Vagina (tissue), 2 donors: ENCODE measurements at regions not wholly inside any gene's neighbourhood (a gene's known extent, or its start where the extent isn't known, plus 50 kb on each side); places are given as distances from the start of the nearest gene placed in this dataset.

Source experiments
- DNase-seq, 2 donors: peaks; one replicate each; pipeline ENCODE4 v3.0.0-alpha.2; 2017; ENCODE audit errors: extremely low spot score in 2 of 2
- H3K27ac ChIP-seq: fragments of 200-600 bp; sonication (generic); one replicate; pipeline ENCODE4 v1.5.1; 2019
- H3K27me3 ChIP-seq: fragments of 200-600 bp; sonication (generic); one replicate; pipeline ENCODE4 v1.5.1; 2019
- H3K36me3 ChIP-seq, 2 donors: fragments of 200-600 bp; sonication (generic); one replicate each; pipeline ENCODE4 v1.5.1; 2017 to 2019
- H3K4me1 ChIP-seq: fragments of 200-600 bp; sonication (generic); one replicate; pipeline ENCODE4 v1.5.1; 2019
- H3K4me3 ChIP-seq, 2 donors: fragments of 200-600 bp; sonication (generic); 1 replicate in 1 of 2; 2 replicates in 1 of 2; pipeline ENCODE4 v1.5.1; 2016 to 2019
- H3K9me3 ChIP-seq: fragments of 200-600 bp; sonication (generic); one replicate; pipeline ENCODE4 v1.5.1; 2019
- POLR2A ChIP-seq, 2 donors: fragments of 450-650 bp; IDR thresholded peaks; one replicate each; pipeline ENCODE4 v1.6.1; 2017; ENCODE audit warnings: antibody characterized with exemption in 2 of 2, mild to moderate bottlenecking in 2 of 2, moderate library complexity in 2 of 2
- POLR2AphosphoS5 ChIP-seq, 2 donors: sonication (generic); formaldehyde crosslinking; IDR thresholded peaks; one replicate each; pipeline ENCODE4 v1.9.0; 2017; ENCODE audit warnings: antibody characterized with exemption in 2 of 2, mild to moderate bottlenecking in 2 of 2, low read depth in 1 of 2; ENCODE audit not compliant: insufficient read depth in 1 of 2
- intact Hi-C: fragments of 100-400 bp; cut with DNase I; formaldehyde crosslinking; loops from one replicate; pipeline ENCODE4 v1.15.1; 2023
- TF ChIP-seq, protein P1 (sequence below), 3 experiments: fragments of 450-650 bp in 2 of 3; fragments of 200-600 bp in 1 of 3; sonication (generic) in 1 of 3; IDR thresholded peaks; one replicate each; pipeline ENCODE4 v1.5.1; 2017 to 2019; ENCODE audit warnings: antibody characterized with exemption in 3 of 3, mild to moderate bottlenecking in 2 of 3, moderate library complexity in 2 of 3

DNA sequence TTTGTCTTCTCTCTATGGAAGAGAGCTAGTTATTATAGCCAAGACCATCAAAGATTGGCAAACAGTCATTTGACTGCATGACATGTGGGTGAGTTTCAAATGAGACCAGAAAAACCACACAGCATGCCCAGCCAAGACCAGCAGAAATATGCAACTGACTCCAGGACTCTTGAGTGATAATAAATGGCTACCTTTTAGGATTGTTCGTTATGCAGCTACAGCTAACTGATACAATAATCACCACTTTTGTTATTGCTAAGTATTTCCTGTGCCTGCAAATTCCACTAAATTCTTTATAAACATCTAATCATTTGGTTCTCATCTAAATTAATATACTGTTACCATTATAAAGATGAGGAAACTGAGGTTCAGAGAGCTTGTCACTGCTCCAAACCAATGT is 528.4 kb upstream of the TBX3 start:
- intact Hi-C loops = no loop called here
- Histone ChIP-seq H3K27me3 (no peaks in the 10 kb centered on the region), H3K4me1 (peaks cover 14% of the 10 kb centered on the region), H3K4me3 (no peak overlapping the region), H3K36me3 (no peaks in the 10 kb centered on the region), H3K9me3 (no peaks in the 10 kb centered on the region), H3K27ac (no peak overlapping the region)
- no peak for DNase-seq
- TF ChIP-seq POLR2AphosphoS5 (IDR thresholded peaks at IDR 0.05; ENCODE audit: insufficient read depth in 1 of 2, low read depth in 1 of 2) (no peak), POLR2A (IDR thresholded peaks at IDR 0.05) (no peak)
- TF ChIP-seq, protein P1, sequence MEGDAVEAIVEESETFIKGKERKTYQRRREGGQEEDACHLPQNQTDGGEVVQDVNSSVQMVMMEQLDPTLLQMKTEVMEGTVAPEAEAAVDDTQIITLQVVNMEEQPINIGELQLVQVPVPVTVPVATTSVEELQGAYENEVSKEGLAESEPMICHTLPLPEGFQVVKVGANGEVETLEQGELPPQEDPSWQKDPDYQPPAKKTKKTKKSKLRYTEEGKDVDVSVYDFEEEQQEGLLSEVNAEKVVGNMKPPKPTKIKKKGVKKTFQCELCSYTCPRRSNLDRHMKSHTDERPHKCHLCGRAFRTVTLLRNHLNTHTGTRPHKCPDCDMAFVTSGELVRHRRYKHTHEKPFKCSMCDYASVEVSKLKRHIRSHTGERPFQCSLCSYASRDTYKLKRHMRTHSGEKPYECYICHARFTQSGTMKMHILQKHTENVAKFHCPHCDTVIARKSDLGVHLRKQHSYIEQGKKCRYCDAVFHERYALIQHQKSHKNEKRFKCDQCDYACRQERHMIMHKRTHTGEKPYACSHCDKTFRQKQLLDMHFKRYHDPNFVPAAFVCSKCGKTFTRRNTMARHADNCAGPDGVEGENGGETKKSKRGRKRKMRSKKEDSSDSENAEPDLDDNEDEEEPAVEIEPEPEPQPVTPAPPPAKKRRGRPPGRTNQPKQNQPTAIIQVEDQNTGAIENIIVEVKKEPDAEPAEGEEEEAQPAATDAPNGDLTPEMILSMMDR (IDR thresholded peaks at IDR 0.05) = no peak

DNA sequence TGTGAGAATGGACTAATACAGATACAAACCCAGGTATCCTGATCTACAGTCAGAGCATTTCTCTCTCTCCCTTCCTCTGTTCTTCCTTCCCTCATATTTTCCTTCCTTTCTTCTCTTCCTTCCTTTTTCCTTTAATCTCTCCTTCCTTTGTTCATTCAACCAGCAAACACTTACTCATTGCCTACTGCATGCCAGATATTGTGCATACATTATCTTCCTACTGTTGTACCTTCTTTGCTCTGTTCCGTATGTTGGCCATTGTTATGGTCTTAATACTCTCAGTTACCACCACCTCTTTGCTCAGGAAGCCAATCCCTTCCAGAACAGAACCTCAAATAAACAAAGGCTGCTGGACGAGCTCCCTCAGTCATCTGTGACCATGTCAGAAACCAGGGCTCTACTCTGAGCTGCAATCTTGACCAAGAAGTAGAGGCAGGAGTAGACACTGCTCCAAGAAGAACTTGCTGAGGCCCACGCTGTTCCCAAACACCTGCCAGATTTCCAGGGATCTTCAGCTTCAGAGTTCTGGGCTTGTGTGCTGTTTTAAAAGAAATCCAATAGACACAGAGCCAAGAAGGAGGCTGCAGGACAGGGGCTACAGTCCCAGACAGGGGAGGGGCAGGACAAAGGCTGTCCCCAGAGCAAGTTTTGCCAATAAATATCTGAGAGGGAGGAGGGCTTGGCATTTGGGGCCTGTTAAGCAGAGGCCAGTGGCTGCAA is 526.7 kb upstream of the TBX3 start:
- no peaks in the 10 kb centered on the region for H3K9me3 ChIP-seq
- TF ChIP-seq POLR2AphosphoS5 (IDR thresholded peaks at IDR 0.05; ENCODE audit: insufficient read depth in 1 of 2, low read depth in 1 of 2) (no peak), POLR2A (IDR thresholded peaks at IDR 0.05) (no peak)
- TF ChIP-seq, protein P1 (IDR thresholded peaks at IDR 0.05) = no peak
- intact Hi-C loops = no loop called here
- peaks cover 22% of the 10 kb centered on the region for H3K4me1 ChIP-seq
- DNase-seq = no peak
- H3K36me3 ChIP-seq = no peaks in the 10 kb centered on the region
- H3K27ac ChIP-seq = no peak overlapping the region
- H3K27me3 ChIP-seq = no peaks in the 10 kb centered on the region
- no peak overlapping the region for H3K4me3 ChIP-seq

DNA sequence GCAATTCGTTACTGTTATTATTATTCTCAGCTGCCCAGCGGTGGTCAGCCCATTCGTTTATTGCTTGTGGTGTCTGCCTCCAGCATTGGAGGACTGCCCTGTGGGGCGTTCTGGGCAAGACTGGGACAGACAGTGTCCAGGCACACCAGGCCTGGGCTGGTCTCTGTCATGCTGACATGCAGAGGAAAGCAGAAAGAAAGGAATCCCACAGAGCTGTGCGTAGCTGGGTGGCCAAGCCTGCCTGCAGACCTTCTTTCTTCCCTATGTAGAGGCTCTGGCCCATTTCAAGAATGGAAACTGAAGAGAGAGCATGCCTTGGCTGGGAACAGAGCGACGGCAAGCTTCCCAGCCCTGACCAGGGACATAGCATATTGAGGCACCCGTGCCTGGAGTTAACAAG is 525.3 kb upstream of the TBX3 start:
- TF ChIP-seq, protein P1 (IDR thresholded peaks at IDR 0.05) = no peak
- TF ChIP-seq POLR2AphosphoS5 (IDR thresholded peaks at IDR 0.05; ENCODE audit: insufficient read depth in 1 of 2, low read depth in 1 of 2) = no peak
- TF ChIP-seq POLR2A (IDR thresholded peaks at IDR 0.05) = no peak
- H3K4me1 ChIP-seq = peaks cover 26% of the 10 kb centered on the region

DNA sequence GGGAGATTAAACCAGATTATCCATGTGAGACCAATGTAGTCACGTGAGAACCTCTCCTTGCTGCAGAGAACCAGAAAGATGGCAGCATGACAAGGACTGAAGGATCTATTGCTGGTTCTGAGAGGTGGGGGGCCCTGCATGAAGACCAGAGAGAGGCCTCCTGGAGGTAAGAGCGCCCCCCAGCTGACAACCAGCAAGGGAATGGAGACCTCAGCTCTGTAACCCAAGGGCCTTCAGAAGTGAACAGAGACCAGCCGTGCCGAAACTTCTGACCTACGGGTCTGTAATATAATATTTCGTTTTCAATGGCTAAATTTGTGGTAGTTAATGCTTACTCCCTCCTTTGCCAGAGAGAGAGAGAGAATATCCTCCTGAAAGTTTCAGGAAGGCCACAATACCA is 524.1 kb upstream of the TBX3 start:
- intact Hi-C loops = no loop called here
- no peaks in the 10 kb centered on the region for H3K27me3 ChIP-seq
- H3K9me3 ChIP-seq = no peaks in the 10 kb centered on the region
- H3K4me3 ChIP-seq = no peak overlapping the region
- no peak for DNase-seq
- no peak overlapping the region for H3K27ac ChIP-seq
- H3K36me3 ChIP-seq = no peaks in the 10 kb centered on the region
- TF ChIP-seq POLR2AphosphoS5 (IDR thresholded peaks at IDR 0.05; ENCODE audit: insufficient read depth in 1 of 2, low read depth in 1 of 2) (no peak), POLR2A (IDR thresholded peaks at IDR 0.05) (no peak)
- TF ChIP-seq, protein P1 (IDR thresholded peaks at IDR 0.05) = no peak
- peaks cover 26% of the 10 kb centered on the region for H3K4me1 ChIP-seq

More for the DNA sequence above, 525.3 kb upstream of the TBX3 start:
- Histone ChIP-seq H3K27ac (no peak overlapping the region), H3K27me3 (no peaks in the 10 kb centered on the region), H3K36me3 (no peaks in the 10 kb centered on the region), H3K9me3 (no peaks in the 10 kb centered on the region), H3K4me3 (no peak overlapping the region)
- no peak for DNase-seq
- intact Hi-C loops = no loop called here

DNA sequence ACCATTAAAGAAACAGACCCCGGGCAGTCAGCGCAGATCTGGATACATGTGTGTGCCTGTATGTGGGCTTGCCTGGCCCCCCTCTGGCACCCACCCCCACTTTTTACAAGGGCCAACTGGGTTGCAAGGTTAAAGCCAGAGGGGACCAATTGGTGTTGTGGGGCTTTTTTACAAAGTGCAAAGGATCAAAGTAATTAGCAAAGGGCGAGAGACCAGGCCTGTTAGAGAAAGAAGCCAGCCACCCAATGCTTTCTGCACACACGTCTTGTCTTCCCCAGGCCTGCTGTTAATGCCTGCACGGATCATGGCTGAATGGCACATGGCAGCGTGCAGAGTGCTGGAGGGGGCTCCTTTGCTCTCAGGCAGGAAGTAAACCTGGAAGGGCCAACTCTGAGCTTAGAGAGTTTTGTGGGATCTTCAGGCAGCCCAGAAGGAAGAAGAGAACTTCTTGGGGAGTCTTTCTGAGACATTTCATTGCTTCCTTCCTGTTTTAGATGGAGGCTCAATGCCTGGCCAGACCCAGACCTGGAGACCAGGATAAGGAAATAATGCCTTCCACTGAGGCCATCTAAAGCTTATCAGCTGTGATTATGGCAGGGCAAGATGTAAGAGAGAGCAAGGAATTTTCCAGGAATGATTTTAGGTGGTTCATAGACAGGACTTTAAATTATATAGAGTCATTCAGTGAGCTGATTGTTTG is 523.4 kb upstream of the TBX3 start:
- TF ChIP-seq, protein P1 (IDR thresholded peaks at IDR 0.05) = no peak
- TF ChIP-seq POLR2AphosphoS5 (IDR thresholded peaks at IDR 0.05; ENCODE audit: insufficient read depth in 1 of 2, low read depth in 1 of 2) (no peak), POLR2A (IDR thresholded peaks at IDR 0.05) (no peak)

More for the DNA sequence above, 523.4 kb upstream of the TBX3 start:
- Histone ChIP-seq H3K4me3 (no peak overlapping the region), H3K36me3 (no peaks in the 10 kb centered on the region), H3K4me1 (peaks cover 22% of the 10 kb centered on the region), H3K9me3 (no peaks in the 10 kb centered on the region), H3K27me3 (no peaks in the 10 kb centered on the region), H3K27ac (peak overlapping the region; percentile 51)
- DNase-seq = no peak
- intact Hi-C loops = no loop called here
